GM12892 (cell line): ENCODE measurements at regions not wholly inside any gene's neighbourhood (a gene's known extent, or its start where the extent isn't known, plus 50 kb on each side); places are given as distances from the start of the nearest gene placed in this dataset.
A peak's percentile ranks its signal among the peaks of the same experiment; 100 is the strongest.
"Not testable (repeated sequence)": the region's sequence is repeated elsewhere in the genome, so short reads cannot be mapped to it uniquely, and the experiment has no call there.

Experiments used
- DNase-seq: peaks from one replicate; pipeline ENCODE4 v3.0.0; 2011; ENCODE audit not compliant: insufficient read length
- FAIRE-seq: peaks from 2 replicates; lab custom pipeline; 2011; peaks lifted over from hg19 to GRCh38; lab: Jason Lieb, UNC
- POLR2A ChIP-seq: IDR thresholded peaks from 2 replicates; pipeline ENCODE4 v1.6.1; 2011; ENCODE audit warnings: low read depth, low read length, control low read depth
- POLR2AphosphoS5 ChIP-seq: IDR thresholded peaks from 2 replicates; pipeline ENCODE4 v1.6.1; 2011; ENCODE audit warnings: low read depth, low read length, control low read depth
- TAF1 ChIP-seq: IDR thresholded peaks from 2 replicates; pipeline ENCODE4 v1.6.1; 2011; ENCODE audit warnings: low read depth, mild to moderate bottlenecking, control low read depth, low read length, borderline replicate concordance

DNA sequence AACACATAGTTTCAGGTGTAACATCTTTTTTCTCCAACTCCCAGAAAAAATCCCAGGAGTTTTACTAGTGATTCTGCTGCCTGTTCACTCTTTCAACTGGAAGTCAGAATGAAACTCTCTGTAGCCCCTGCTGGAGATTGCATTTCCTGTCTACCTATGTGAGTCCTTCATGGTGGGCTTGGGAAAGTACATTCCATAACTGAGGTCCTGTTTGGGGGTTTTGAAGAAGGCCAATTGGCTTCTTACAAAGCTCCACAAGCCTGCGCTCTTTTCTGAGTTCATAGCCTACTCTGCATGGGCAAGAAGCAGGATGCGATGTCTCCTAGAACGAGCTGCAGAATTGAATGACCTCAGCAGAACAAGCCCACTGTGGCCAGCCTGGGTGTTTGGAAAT is 86.7 kb downstream of the LYZL2 start:
- DNase-seq = no peak
- peak; percentile 36 for FAIRE-seq
- no peak for TF ChIP-seq POLR2AphosphoS5
- no peak for TF ChIP-seq TAF1
- no peak for TF ChIP-seq POLR2A

DNA sequence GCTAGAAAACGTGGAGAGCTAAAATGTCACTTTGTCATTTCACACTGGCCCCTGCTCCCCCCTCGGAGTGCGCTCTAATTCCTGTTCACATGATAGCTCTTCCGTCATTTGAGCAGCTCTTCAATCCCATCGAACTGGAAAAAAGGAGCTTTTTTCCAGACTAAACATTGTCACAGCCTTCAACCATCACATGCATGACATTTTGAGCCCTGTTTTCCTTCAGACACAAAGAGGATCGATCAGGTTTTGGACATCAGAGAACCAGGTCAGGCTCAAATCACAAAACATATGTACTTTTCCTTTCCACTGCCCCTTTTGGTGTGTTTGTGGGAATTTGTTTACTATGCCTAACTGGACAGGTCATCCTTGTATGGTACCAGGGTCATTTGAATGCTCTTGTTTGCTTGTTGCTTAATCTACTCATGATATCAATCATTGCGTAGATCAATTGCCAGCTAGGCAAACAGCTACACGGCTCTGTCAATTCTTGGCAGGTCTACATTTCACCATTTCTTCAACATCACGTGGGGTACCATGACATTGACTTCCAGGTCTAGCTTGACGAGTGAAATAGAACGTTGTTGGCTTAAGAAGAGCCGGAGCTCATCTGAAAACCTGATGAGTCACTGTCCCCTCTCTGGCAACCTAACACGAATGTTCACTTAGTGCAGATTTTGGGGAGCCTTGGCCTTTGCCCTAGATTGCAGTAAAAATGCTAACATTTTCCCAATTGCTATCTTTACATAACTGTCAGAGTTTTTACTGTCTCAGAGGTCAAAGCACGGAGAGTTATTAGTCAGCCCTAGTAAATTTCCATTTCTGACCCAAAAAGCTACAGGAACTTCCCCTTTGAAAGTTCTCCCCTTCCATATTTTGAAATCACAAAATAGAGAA is 87.3 kb downstream of the LYZL2 start:
- FAIRE-seq (peak; percentile 85), DNase-seq (no peak)
- TF ChIP-seq TAF1 (no peak), POLR2A (no peak), POLR2AphosphoS5 (no peak)

DNA sequence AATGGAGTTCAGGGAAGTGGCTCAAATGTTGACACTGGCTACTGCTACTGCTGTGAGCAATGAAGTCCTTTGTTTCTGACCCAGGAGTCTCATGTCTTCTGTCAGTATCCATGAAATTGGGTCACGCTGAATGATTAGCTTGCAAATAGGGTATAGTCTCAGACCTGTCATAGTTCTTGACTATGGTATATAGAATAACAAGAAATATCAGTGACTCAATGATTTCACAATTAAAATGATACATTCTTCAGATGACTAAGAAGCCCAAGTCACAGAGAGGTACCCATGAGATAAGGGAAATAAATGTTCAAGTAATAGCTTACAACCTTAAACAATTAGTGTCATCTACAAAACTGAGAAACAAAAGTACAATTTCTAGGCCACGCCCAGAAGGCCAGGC is 89.3 kb downstream of the LYZL2 start:
- FAIRE-seq (no peak), DNase-seq (no peak)
- TF ChIP-seq TAF1 (no peak), POLR2AphosphoS5 (no peak), POLR2A (no peak)

DNA sequence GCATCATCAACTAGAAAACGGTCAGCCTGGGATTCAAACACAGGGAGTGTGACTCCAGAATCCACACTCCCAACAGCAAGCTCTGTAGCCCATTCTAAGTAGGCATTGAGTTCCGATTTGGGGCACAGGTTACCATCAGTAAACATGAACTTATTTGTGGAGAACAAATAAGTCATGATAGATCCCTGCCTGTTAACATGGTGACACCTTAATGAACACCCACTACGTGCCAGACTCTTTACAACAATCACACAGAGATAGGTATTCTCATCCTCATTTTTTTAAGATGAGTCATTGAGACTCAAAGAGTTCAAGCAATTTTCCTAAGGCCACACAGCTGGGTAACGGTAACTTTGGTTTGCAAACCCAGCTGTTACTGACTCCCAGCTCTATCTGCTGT is 91.5 kb downstream of the LYZL2 start:
- FAIRE-seq = no peak
- TF ChIP-seq POLR2A (no peak), POLR2AphosphoS5 (no peak), TAF1 (no peak)
- DNase-seq = no peak

DNA sequence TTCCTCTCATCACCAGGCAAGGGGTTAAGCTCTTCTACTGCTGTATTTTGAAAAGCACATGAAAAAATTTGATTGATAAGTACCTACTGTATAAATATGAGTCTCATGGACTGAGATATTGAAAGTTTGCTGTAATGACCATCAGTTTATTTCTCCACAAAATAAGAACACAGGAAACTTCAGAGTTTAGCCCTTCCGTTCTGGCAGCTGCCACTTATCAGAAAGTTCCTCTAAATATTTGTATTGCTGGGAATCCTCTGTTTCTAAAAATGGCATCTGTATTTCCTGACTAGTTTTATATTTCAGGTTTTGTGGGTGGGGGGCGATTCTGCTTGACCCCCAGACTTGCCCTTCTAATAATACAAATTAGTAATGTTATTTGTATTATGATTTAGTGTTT is 92.0 kb downstream of the LYZL2 start:
- DNase-seq = no peak
- FAIRE-seq = no peak
- TF ChIP-seq POLR2A = no peak
- TF ChIP-seq TAF1 = no peak
- TF ChIP-seq POLR2AphosphoS5 = no peak

DNA sequence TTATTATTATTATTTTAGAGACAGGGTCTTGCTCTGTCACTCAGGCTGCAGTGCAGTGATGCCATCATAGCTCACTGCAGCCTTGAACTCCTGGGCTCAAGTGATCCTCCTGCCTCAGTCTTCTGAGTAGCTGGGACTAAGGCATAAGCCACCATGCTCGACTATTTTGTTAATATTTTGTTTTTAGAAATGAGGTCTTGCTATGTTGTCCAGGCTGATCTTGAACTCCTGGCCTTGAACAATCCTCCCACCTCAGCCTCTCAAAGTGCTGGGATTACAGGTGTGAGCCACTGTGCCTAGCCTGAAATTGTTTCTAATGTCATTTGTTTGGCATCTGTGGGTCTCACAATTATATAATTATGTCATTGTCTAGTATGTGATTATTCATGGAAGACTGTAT is 92.4 kb downstream of the LYZL2 start:
- FAIRE-seq, DNase-seq: not testable (repeated sequence)

DNA sequence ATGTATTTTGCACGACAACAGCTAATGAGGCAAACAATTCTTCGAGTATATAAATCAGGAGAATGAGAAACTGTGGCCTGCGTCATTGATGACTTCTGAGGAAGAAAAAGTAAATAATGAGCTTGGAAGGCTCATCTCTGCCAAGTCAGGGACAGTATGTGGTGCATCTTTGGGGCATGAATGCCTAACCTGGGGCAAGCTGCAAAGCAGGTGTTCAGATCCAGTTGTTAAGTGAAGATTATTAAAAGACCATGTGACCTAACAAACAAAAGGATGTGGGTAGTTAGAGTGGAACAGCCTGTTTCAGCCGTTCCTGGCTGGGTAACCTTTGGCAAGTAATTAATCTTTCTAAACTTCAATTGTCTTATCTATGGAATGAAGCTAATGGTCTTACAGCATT is 93.0 kb downstream of the LYZL2 start:
- DNase-seq (no peak), FAIRE-seq (no peak)
- no peak for TF ChIP-seq POLR2A
- TF ChIP-seq TAF1 = no peak
- TF ChIP-seq POLR2AphosphoS5 = no peak

DNA sequence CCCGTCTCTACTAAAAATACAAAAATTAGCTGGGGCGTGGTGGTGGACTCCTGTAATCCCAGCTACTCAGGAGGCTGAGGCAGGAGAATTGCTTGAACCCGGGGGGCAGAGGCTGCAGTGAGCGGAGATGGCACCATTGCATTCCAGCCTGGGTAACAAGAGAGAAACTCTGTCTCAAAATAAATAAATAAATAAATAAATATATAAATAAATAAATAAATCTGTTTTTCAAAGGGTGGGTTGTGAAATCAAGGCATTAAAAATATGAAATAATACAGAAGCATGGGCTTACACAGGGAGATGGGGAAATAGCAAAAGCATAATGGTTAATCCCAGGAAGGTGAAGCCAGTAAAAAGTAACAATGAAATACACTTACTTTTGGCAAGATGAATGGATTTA is 93.9 kb downstream of the LYZL2 start:
- no peak for FAIRE-seq
- DNase-seq = no peak
- TF ChIP-seq POLR2A = no peak
- no peak for TF ChIP-seq TAF1
- no peak for TF ChIP-seq POLR2AphosphoS5

DNA sequence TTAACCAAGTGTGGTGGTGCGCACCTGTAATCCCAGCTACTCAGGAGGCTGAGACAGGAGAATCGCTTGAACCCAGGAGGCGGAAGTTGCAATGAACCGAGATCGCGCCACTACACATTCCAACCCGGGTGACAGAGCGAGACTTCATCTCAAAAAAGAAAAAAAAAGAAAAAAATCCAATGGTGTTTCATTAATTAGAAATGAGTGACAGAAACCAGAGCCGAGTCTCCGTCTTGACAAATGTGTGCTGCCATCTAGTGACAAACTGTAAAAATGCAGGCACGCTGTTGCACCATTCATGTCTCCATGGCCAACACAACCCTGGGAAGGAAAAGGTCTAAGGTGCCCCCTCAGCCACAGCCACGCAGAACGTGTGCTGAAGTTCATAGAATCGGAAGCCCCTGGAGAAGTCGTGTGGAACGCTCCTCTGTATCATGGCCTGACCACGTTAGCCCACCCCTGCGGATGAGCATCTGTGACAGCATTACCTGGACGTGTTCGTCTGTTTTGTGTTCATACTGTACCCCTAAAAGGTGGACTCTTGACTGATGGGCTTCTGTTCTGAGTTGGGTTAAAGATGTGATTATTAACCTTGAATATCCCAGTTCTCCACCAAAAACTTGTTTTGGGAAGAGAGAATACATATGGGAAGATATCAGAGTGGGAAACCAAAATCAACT is 94.9 kb downstream of the LYZL2 start:
- no peak for TF ChIP-seq TAF1
- TF ChIP-seq POLR2AphosphoS5 = no peak
- TF ChIP-seq POLR2A = no peak
- no peak for DNase-seq
- FAIRE-seq = peak; percentile 98

DNA sequence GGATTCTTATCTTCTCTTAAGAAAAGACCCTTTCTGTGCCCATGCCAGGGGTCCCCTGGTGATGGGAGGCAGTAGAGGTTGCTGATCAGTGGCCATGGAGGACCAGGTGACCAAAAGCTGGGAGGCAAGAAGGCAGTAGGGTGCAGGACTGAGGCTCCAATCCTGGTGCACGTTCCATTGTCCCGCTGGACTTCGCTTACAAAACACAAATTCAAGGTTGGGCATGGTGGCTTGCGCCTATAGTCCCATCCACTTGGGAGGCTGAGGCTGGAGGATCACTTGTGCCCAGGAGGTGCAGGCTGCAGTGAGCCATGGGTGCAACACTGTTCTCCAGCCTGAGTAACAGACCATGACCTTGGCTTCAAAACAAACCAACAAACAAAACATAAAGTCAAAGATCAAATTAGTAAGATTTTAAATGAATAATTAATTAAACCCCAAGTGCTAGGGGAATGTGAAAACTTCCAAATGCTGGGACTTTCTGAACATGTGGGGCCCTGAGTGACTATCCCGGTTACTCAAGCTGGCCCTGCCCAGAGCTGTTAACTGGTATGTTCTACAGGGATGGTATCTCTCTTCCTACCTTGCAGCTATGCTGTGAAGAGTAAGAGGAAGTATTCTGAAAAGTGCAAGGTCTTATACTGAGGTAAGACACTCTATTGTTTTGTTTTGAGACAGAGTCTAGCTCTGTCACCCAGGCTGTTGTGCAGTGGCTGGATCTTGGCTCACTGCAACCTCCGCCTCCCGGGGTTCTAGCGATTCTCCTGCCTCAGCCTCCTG is 97.6 kb downstream of the LYZL2 start:
- FAIRE-seq (peak; percentile 80), DNase-seq (no peak)
- no peak for TF ChIP-seq POLR2AphosphoS5
- no peak for TF ChIP-seq POLR2A
- TF ChIP-seq TAF1 = no peak

DNA sequence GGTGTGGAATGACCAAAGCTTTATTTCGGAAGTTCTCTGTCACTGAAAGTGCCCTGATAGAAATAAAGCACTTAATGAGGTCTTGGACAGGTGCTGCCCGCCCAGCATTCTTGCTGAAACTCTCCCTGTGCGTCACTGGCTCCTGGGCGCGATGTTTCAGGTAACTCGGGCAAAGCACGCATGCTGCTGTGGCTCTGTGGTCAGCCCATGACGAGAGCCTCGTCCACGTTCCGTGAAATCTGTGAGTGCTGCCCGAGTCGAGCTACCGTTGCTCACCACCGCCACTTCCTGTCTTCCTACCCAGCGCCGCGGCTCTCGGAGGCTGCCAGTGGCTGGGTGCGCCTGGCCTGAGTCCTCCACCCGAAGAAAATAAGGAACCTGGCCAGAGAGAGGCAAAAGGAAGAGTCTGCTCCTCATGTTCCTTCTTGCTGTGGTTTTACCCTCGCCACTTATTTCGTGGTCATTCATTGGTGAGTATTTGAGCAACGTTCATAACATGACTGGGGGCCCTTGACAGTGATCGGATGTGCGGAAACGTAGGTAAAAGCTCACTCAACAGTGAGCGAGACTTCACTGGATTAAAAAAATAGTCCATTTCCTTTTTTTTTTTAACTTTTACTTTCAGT is 95.5 kb downstream of the MAP3K8 start:
- DNase-seq (peak; percentile 39), FAIRE-seq (peak; percentile 96)
- TF ChIP-seq POLR2A (peak; percentile 73), POLR2AphosphoS5 (peak; percentile 76), TAF1 (peak; percentile 70)
